Glutamatergic neuron (in vitro differentiated cells): ENCODE measurements at regions not wholly inside any gene's neighbourhood (a gene's known extent, or its start where the extent isn't known, plus 50 kb on each side); places are given as distances from the start of the nearest gene placed in this dataset.

Experiments
- DNase-seq: peaks from one replicate; pipeline ENCODE4 v3.0.0; 2022
- H3K27ac Mint-ChIP-seq: one replicate; pipeline ENCODE4 v1.8.0; 2020; ENCODE audit warnings: mild to moderate bottlenecking, mixed read lengths, inconsistent platforms; ENCODE audit not compliant: unreplicated experiment
- H3K27me3 Mint-ChIP-seq: one replicate; pipeline ENCODE4 v1.8.0; 2020; ENCODE audit warnings: mild to moderate bottlenecking, moderate library complexity, mixed read lengths, inconsistent platforms; ENCODE audit not compliant: unreplicated experiment
- H3K36me3 Mint-ChIP-seq: one replicate; pipeline ENCODE4 v1.8.0; 2020; ENCODE audit warnings: mild to moderate bottlenecking, mixed read lengths, inconsistent platforms; ENCODE audit not compliant: unreplicated experiment
- H3K4me1 Mint-ChIP-seq: one replicate; pipeline ENCODE4 v1.8.0; 2020; ENCODE audit warnings: mild to moderate bottlenecking, low read depth, mixed read lengths, inconsistent platforms; ENCODE audit not compliant: unreplicated experiment
- H3K4me3 Mint-ChIP-seq: one replicate; pipeline ENCODE4 v1.8.0; 2020; ENCODE audit warnings: mild to moderate bottlenecking, mixed read lengths, inconsistent platforms; ENCODE audit not compliant: unreplicated experiment
- H3K9me3 Mint-ChIP-seq: one replicate; pipeline ENCODE4 v1.8.0; 2020; ENCODE audit warnings: mild to moderate bottlenecking, moderate library complexity, mixed read lengths, inconsistent platforms; ENCODE audit not compliant: unreplicated experiment
- CTCF ChIP-seq: fragments of 200-600 bp; sonication (generic); IDR thresholded peaks from one replicate; pipeline ENCODE4 v1.5.0; 2021; ENCODE audit not compliant: partially characterized antibody, unreplicated experiment

- no peak for TF ChIP-seq CTCF
- H3K27me3 Mint-ChIP-seq, result peaks cover 2% of the 10 kb centered on the region
These were observed 384.4 kb downstream of the RSL24D1 start for GRCh38 chr15:54812383-54812782.

GRCh38 chr15:54810496-54810895 is 386.2 kb downstream of the RSL24D1 start:
- H3K4me1 Mint-ChIP-seq, result peaks cover 1% of the 10 kb centered on the region
- no peak overlapping the region for H3K4me3 Mint-ChIP-seq
- DNase-seq, result no peak
- no peak overlapping the region for H3K27ac Mint-ChIP-seq
- TF ChIP-seq CTCF, result no peak
- no peaks in the 10 kb centered on the region for H3K36me3 Mint-ChIP-seq
- H3K9me3 Mint-ChIP-seq, result no peaks in the 10 kb centered on the region
- H3K27me3 Mint-ChIP-seq, result peaks cover 2% of the 10 kb centered on the region

More at GRCh38 chr15:54812383-54812782, 384.4 kb downstream of the RSL24D1 start:
- no peak overlapping the region for H3K4me3 Mint-ChIP-seq
- no peak for DNase-seq
- H3K9me3 Mint-ChIP-seq, result no peaks in the 10 kb centered on the region
- H3K27ac Mint-ChIP-seq, result no peak overlapping the region
- H3K4me1 Mint-ChIP-seq, result peaks cover 1% of the 10 kb centered on the region
- H3K36me3 Mint-ChIP-seq, result no peaks in the 10 kb centered on the region

GRCh38 chr15:54810031-54810430 is 386.7 kb downstream of the RSL24D1 start:
- DNase-seq, result no peak
- Mint-ChIP-seq H3K4me1 (peaks cover 1% of the 10 kb centered on the region), H3K27me3 (peaks cover 2% of the 10 kb centered on the region), H3K9me3 (no peaks in the 10 kb centered on the region), H3K27ac (no peak overlapping the region), H3K4me3 (no peak overlapping the region), H3K36me3 (no peaks in the 10 kb centered on the region)
- no peak for TF ChIP-seq CTCF

- no peaks in the 10 kb centered on the region for H3K9me3 Mint-ChIP-seq
- peaks cover 1% of the 10 kb centered on the region for H3K4me1 Mint-ChIP-seq
- H3K4me3 Mint-ChIP-seq, result no peak overlapping the region
- H3K36me3 Mint-ChIP-seq, result no peaks in the 10 kb centered on the region
- TF ChIP-seq CTCF, result no peak
- no peak overlapping the region for H3K27ac Mint-ChIP-seq
- peaks cover 2% of the 10 kb centered on the region for H3K27me3 Mint-ChIP-seq
- no peak for DNase-seq
These were observed 388.4 kb downstream of the RSL24D1 start for GRCh38 chr15:54808321-54808720.

GRCh38 chr15:54803987-54804386 is 392.8 kb downstream of the RSL24D1 start:
- H3K36me3 Mint-ChIP-seq, result no peaks in the 10 kb centered on the region
- no peaks in the 10 kb centered on the region for H3K4me1 Mint-ChIP-seq
- no peak overlapping the region for H3K4me3 Mint-ChIP-seq
- no peak overlapping the region for H3K27ac Mint-ChIP-seq
- no peak for TF ChIP-seq CTCF
- no peaks in the 10 kb centered on the region for H3K27me3 Mint-ChIP-seq
- DNase-seq, result no peak
- H3K9me3 Mint-ChIP-seq, result no peaks in the 10 kb centered on the region
